Esophagus muscularis mucosa (tissue), 4 donors: ENCODE measurements at regions not wholly inside any gene's neighbourhood (a gene's known extent, or its start where the extent isn't known, plus 50 kb on each side); places are given as distances from the start of the nearest gene placed in this dataset.

ENCODE experiments used
- DNase-seq: peaks from one replicate; pipeline ENCODE4 v3.0.0-alpha.2; 2017; ENCODE audit errors: extremely low spot score
- H3K27ac ChIP-seq, 4 donors: fragments of 200-600 bp; sonication (generic); replicated peaks in 1 of 4; 1 replicate in 3 of 4; 2 replicates in 1 of 4; pipeline ENCODE4 v1.5.1; 2016 to 2019; ENCODE audit warnings: mild to moderate bottlenecking in 1 of 4
- H3K27me3 ChIP-seq, 4 donors: fragments of 200-600 bp; sonication (generic); one replicate each; pipeline versions ENCODE4 v1.5.1 to v1.6.0; 2016 to 2019
- H3K36me3 ChIP-seq, 4 donors: fragments of 200-600 bp; sonication (generic); one replicate each; pipeline ENCODE4 v1.5.1; 2016 to 2019
- H3K4me1 ChIP-seq, 4 donors: fragments of 200-600 bp; sonication (generic); one replicate each; pipeline ENCODE4 v1.5.1; 2016 to 2019
- H3K4me3 ChIP-seq, 4 donors: fragments of 200-600 bp; sonication (generic); 1 replicate in 2 of 4; 2 replicates in 2 of 4; pipeline ENCODE4 v1.5.1; 2016 to 2019; ENCODE audit warnings: mild to moderate bottlenecking in 4 of 4, moderate library complexity in 1 of 4
- H3K9me3 ChIP-seq, 4 donors: fragments of 200-600 bp; sonication (generic); 1 replicate in 3 of 4; 2 replicates in 1 of 4; pipeline ENCODE4 v1.5.1; 2016 to 2019
- CTCF ChIP-seq, 3 experiments: fragments of 200-600 bp in 2 of 3; fragments of 450-650 bp in 1 of 3; sonication (generic) in 2 of 3; IDR thresholded peaks; one replicate each; pipeline ENCODE4 v1.5.1; 2017 to 2019; ENCODE audit warnings: antibody characterized with exemption in 3 of 3, mild to moderate bottlenecking in 2 of 3, moderate library complexity in 1 of 3
- EP300 ChIP-seq: sonication (generic); formaldehyde crosslinking; IDR thresholded peaks from one replicate; pipeline ENCODE4 v1.6.1; 2017; ENCODE audit warnings: antibody characterized with exemption
- POLR2A ChIP-seq: fragments of 450-650 bp; IDR thresholded peaks from one replicate; pipeline ENCODE4 v1.6.1; 2017; ENCODE audit warnings: antibody characterized with exemption, moderate library complexity, mild to moderate bottlenecking, low read depth
- POLR2AphosphoS5 ChIP-seq, 2 donors: sonication (generic); formaldehyde crosslinking; IDR thresholded peaks; one replicate each; pipeline ENCODE4 v1.6.1; 2017; ENCODE audit warnings: antibody characterized with exemption in 2 of 2
- WGBS: methylation state at CpG from one replicate; pipeline ENCODE4 v1.1.5; 2018; 5-methylcytosine and 5-hydroxymethylcytosine counted together
- intact Hi-C: fragments of 100-400 bp; cut with DNase I; formaldehyde crosslinking; loops from one replicate; pipeline ENCODE4 v1.15.1; 2023

- no peak overlapping the region for H3K27ac ChIP-seq
- no peaks in the 10 kb centered on the region for H3K36me3 ChIP-seq
- no peaks in the 10 kb centered on the region for H3K4me1 ChIP-seq
- H3K9me3 ChIP-seq, result no peaks in the 10 kb centered on the region
- DNase-seq, result no peak
- no peak overlapping the region for H3K4me3 ChIP-seq
- intact Hi-C loops, result no loop called here
- no peak for TF ChIP-seq CTCF (IDR thresholded peaks at IDR 0.05)
- TF ChIP-seq POLR2AphosphoS5 (IDR thresholded peaks at IDR 0.05), result no peak
- TF ChIP-seq POLR2A, result no peak
- no peak for TF ChIP-seq EP300
- no peaks in the 10 kb centered on the region for H3K27me3 ChIP-seq
- WGBS, result 53% methylated on average over 3 of the region's 3 CpGs
These were observed 75.8 kb upstream of the PIK3C3 start for GRCh38 chr18:41879256-41879655.

- Histone ChIP-seq H3K36me3 (no peaks in the 10 kb centered on the region), H3K4me1 (no peaks in the 10 kb centered on the region), H3K4me3 (no peak overlapping the region), H3K27ac (no peak overlapping the region), H3K27me3 (no peaks in the 10 kb centered on the region), H3K9me3 (no peaks in the 10 kb centered on the region)
- DNase-seq, result no peak
- intact Hi-C loops, result no loop called here
- TF ChIP-seq POLR2AphosphoS5 (IDR thresholded peaks at IDR 0.05) (no peak), EP300 (no peak), POLR2A (no peak), CTCF (IDR thresholded peaks at IDR 0.05) (no peak)
- 81% methylated on average over 3 of the region's 3 CpGs for WGBS
These were observed 79.8 kb upstream of the PIK3C3 start for GRCh38 chr18:41875094-41875780.

GRCh38 chr18:41873730-41874129 lies 81.3 kb upstream of the PIK3C3 start:
- no peak for DNase-seq
- Histone ChIP-seq H3K4me3 (no peak overlapping the region), H3K9me3 (no peaks in the 10 kb centered on the region), H3K27ac (no peak overlapping the region), H3K27me3 (no peaks in the 10 kb centered on the region), H3K36me3 (no peaks in the 10 kb centered on the region), H3K4me1 (no peaks in the 10 kb centered on the region)
- intact Hi-C loops, result no loop called here
- TF ChIP-seq POLR2A (no peak), CTCF (IDR thresholded peaks at IDR 0.05) (no peak), EP300 (no peak), POLR2AphosphoS5 (IDR thresholded peaks at IDR 0.05) (no peak)

GRCh38 chr18:41872206-41872605 lies 82.8 kb upstream of the PIK3C3 start:
- Histone ChIP-seq H3K27ac (no peak overlapping the region), H3K27me3 (no peaks in the 10 kb centered on the region), H3K4me1 (no peaks in the 10 kb centered on the region), H3K9me3 (no peaks in the 10 kb centered on the region), H3K4me3 (no peak overlapping the region), H3K36me3 (no peaks in the 10 kb centered on the region)
- no peak for DNase-seq
- intact Hi-C loops, result no loop called here
- TF ChIP-seq POLR2AphosphoS5 (IDR thresholded peaks at IDR 0.05), result no peak
- TF ChIP-seq CTCF (IDR thresholded peaks at IDR 0.05), result no peak
- no peak for TF ChIP-seq POLR2A
- no peak for TF ChIP-seq EP300
